HG03571 (cell line): ENCODE measurements at regions not wholly inside any gene's neighbourhood (a gene's known extent, or its start where the extent isn't known, plus 50 kb on each side); places are given as distances from the start of the nearest gene placed in this dataset.

Source experiments
- ATAC-seq: cut with Tn5 transposase; IDR thresholded peaks from one replicate; pipeline ENCODE4 v1.9.1; 2021; ENCODE audit not compliant: unreplicated experiment

DNA sequence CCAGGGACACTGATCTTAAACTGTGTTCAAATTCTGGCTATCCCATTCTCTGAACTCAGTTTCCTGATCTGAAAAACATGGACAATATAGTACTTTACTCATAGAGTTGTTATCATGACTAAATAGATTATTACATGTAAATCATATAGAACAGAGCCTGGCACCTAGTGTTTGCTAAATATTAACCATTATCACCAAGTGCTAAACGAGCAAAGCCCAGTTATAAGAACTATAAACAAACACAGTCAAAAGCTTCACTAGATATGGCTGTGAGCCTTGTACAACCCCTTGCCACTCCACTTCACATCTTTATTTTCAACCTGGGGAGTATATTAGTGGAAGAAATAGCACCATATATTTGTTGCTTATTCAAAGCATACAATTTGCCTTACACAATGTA lies 338.9 kb upstream of the CADM1 start:
- ATAC-seq = no peak

DNA sequence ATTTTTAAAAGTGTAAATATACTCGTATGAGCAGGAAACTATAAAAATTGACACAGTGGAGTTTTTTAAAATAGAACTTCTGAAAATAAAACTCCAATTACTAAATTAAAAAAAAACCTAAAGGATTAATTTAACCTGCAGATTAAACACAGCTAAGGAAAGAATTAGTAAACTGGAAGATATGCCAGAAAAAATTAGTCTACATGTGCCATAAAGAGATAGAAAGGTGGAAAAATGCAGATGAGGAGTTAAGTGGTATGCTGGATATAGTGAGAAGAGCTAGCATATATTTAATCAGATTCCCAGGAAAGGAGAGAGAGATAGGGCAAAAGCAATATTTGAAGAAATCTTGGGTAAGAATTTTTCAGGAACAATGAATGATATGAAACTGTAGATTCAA lies 315.8 kb upstream of the CADM1 start:
- ATAC-seq = no peak

DNA sequence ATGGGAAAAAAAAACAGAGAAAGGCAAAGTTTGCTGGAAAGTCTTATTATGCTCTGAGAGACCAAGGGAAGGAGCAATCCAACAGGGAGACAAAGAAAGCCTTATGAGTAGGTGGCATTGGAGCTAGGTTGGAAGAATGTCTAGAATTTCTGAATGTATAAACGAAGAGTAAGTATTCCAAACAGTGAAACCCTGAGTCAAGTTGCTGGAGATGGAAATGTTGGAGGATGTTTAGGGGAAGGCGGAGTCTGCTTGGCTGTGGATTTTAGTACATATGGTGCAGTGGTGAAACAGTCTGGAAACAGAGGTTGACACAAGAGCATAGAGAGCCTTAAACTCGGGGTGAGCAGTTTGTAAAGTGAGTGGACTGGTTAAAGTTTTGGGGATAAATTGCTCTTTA lies 314.8 kb upstream of the CADM1 start:
- ATAC-seq = no peak

DNA sequence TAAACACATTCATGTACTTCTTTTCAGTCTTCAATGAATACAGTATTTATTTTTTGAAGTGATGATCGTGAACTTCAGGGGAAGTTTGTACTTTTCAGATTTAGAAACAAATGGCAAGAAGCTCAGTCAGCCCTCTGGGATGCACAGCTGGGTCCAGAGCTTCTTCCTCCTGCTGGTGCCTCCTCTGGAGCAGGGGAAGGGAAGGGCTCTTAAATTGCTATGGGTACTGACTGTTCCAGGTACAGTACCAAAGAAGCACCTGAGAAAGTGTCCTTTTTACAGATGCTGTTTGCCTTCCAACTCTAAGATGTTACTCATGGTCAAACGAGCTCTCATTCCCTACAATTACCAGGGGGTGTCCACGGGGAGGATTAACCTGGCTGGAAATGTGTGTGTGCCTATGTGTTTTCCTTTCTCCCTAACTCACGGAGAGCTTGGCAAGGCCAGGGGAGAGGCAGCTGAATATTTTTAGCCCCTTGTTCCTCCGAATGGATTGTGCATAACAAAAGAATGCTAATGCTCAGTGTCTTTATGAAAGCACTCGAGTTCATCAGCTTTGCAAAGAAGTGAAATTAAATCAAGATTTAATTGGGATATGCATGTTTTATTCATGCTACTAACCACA lies 313.7 kb upstream of the CADM1 start:
- no peak for ATAC-seq

DNA sequence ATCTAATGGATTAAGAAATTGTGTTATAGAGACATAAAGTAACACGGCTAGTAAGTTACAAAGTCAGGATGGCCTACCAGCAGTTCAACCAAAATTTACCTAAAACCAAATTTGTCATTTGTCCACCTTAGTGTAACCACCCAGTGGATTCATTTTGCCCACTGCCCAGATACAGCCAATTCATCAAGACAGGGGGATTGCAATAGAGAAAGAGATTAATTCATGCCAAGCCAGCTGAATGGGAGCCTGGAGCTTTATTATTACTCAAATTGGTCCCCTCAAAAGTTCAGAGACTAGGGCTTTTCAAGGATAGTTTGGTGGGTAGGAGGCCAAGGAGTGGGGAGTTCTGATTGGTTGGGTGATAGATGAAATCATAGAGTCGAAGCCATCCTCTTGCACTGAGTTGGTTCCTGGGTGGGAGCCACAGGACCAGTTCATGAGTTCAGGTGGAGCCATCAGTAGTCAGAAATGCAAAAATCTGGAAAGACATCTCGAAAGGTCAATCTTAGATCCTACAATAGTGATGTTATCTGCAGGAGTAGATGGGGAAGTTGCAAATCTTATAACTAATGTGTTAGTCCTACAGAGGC lies 304.2 kb upstream of the CADM1 start:
- no peak for ATAC-seq

DNA sequence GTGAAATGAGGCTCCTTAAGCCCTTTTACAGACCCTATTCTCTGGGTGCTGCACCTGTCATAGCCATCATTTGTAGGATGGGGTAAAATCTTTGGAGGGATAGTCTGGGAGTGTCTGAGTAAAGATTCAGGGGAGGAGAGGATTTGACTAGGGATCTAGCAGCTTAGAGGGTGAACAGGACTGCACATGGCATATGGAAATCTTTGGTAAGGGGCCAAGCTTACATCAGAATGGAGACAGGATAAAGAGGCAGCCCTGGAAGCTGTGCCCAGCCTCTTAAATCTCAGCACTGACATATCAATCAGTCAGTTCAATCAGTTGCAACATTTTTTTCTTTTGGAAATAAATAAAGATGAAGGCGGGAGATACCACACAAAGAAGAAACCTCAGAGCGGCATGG lies 301.8 kb upstream of the CADM1 start:
- ATAC-seq = no peak

DNA sequence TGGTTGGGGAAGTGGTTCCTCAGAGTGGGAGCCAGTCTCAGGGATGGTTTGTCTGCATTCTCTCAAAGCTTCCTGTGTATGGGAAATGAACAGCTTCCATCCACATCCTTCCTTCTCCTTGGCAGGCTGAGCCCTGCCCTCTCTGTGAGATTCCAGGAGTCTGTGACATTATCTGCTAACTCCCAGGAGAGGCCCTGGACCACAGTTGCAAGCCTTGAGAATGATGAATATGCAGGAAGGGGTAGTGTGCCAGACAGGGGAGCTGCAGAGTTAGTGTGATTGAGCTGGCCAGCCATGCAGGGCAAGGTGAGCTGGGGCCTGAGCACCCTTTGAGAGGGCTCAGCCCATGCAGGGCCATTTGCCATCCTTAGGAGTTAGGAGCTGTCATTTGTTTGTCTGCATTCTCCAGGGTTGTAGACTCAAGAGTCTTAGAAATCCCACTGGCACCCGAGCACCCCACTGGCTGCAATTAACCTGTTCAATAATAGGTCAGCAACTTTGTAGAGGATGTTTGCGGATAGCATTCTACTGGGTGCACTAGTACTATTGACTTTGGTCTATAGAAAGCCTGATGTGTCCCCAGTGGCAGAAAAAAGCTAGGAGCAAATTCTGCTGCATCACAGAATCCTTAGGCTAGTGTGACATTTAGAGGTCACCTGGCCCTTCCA lies 299.0 kb upstream of the CADM1 start:
- ATAC-seq = no peak

DNA sequence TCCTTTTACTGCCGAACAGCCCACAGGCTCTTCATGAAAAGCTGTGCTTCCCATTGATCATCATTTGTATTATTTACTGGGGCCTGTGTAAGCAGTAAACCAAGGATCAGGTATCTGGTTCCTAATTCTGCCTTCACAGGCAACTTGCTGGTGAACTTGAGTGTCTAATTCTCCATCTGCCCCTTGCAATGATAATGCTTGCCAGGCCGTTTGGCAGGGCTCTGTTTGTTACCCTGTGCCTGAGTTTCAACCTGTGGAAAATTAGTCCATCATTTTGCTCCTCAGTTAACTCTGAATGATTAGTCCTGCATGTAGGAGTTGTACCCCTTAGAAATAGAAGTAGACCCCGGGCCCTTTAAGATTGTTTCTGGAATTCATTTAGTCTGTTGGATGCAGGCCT lies 298.4 kb upstream of the CADM1 start:
- no peak for ATAC-seq

DNA sequence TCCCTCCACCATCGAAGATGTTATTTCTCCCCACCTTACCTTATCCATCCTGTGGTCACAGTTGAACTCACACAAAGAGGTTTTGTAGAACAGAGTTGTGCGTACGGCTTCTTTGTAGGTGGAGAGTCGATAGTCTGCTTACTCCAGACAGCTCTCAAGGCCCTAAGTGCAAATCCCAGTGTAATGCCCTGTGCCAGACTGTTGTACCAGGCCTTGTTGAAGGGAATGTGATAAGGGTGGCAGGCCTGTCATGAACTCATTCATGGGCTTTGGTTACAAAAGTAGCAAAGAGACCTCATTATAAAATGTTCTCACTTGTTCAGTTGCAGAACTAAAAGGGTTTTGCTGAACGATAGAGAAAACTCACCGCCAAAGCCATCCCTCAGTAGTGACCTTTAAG lies 288.7 kb upstream of the CADM1 start:
- ATAC-seq = no peak

DNA sequence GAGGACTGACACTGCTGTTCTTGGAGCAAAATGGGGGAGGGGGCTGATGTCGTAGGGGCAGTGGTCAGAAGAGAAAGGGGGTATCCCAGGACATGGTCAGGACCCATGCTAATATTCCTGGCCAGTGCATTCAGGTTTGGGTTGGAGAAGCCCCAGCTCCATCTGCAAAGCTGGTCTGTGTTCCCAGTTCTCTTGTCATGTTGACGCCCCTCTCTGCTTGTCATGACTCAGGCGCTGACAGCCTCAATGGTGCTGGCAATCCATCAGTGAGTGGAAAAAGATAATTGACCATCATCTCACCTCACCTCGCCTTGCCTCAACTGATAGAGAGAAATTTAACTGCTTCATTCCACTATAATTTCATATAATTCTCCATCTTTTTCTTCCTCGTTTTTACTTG lies 283.1 kb upstream of the CADM1 start:
- ATAC-seq = no peak

DNA sequence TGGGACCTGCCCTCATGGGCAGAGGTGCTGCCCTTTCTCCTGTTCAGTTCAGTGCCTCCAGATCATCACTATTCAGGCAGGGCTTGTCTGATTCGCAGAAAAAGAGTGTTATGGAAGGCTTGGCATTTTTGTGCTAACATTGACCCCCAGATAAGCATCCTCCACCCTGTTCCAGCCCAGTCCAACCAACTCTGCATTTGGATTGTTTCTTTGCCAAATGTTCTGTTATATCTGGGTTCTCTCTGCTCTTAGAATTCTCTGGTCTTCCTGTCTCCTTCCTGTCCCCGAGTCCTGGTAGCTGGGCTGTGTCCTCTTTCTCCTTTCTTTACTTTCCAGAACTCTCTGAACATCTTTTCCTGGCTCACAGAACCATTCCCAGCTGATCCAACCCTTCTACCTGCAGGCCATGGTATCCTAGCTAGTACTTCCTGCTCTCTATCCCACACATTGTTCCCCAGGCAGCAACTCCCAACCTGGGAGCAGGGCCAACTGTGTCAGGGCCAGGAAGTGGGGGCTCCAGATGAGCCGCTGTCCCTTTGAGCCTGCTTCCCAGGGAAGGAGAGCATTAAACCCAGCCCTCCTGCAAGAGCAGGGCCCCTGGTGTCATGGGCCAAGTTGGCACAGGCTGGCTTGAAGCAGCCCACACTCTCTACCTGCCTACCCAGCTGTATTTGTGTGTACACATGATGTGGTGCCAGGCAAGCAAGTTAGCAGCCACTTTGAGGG lies 280.7 kb upstream of the CADM1 start:
- ATAC-seq = no peak

DNA sequence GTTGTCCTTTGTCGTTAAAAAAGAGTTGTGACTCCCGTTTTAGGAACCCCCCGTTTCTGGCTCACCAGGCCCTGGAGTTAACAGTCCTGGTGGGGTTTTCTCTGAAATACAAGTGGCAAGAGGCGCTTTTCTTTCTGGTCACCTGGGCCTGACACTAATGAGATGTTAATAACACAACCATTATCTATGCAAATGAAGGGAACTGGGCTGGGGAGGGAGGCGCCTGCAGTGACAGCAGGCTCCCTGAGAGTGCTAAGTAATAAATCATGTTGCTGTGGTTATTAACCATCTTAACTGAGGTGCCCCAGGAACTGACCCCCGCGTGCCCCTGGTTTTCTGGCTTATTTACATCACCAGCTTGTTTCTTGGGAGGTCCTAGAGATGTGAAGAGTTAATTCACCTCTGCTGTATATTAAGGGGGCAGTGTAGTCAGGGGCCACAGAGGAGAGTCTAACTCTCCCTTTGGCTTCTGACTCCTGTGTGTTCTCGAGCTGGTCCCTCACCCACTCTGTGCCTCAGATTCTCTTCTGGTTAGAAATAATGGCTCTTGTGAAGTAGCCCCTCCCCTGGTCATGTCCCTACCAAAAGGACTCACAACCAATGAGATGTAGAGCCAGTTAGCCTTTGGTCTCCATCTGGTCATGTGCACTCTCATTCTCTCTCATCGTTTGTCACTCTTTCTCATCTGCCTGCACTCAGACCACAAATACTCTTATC lies 276.6 kb upstream of the CADM1 start:
- no peak for ATAC-seq

DNA sequence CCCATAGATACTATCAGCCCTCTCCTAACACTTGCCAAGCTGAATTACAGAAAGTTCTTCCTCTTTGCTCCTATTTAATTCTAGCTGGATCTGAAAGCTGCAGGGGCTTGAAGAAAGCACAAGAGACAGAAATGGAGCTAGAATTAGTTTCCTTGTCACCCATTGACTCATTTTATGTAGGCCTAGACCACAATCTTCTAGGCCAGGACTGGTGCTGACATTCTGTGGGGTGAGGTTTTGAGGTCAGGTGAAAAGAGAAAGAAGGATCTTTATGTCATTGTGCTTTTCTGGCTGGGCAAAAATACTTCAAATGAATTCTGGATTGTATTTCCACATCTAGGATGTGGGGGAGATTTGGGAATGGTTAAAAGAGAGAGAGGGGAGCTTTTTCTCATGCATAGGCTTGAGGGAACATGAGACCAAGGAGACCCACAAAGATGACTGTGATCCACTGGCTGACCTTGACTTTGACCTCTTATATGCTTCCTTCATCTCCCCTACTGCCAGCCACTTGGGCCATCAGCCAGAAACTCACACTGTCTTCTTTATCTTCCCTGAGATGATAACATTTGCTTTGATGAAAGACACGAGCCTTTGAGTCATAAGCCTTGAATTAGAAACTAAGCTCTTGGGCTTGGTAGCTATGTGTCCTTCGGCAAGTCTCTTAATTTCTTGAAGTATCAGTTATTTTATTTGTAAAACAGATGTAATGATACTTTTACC lies 274.9 kb upstream of the CADM1 start:
- ATAC-seq = no peak

DNA sequence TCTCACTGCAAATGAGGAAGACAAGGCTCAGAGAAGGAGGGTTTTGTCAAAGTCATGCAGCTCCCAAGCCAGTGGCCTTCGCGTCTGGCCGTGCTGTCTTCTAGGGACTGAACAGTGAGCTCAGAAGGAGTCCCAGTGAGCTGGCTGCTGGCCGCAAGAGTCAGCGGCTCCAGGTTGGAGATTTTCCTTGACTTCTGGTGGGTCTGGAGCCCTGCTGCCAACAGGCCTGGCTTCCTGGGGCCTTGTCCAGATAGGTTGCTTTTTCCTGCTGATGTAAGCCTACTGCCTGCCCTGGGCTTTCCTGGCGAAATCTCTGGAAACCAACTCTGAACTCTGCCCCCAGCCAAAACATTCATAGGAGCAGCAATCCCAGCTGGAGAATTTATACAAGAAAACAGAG lies 272.7 kb upstream of the CADM1 start:
- no peak for ATAC-seq

DNA sequence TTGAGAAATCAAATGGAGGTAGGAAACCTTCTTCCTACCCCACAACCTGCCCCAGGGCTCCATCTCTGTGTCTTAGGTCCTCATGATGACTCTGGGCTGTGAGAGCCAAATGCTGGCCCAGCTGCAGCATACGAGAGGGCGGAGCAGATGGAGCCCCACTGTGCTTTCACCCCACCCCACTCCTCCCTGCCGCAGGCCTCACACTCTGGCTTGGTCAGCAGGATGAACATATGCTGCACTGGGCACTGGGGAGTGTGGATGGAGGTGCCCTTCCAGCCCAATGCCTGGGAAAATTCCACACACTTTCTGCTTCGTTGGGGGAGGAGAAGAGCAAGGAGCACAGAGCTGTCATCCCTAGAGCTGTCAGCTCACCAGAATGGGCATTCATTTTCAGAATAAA lies 271.6 kb upstream of the CADM1 start:
- ATAC-seq = no peak

DNA sequence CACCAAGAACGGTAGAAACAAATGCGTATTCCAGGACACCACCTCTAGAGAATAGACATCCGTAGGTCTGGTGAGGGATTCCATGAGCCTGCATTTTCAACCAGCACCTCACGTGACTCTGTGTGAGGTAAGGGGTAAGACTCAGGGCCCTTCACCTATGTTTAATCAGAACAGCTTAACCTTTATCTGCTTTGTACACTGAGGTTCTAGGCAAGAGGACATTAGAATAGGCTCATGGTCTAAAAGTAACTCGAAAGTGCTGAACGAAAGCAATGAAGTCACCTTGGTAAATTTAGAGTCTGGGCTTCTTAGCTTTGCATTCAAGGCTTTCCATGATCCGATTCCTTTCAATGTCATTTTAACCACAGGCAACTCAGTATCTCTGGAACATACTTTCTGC lies 270.5 kb upstream of the CADM1 start:
- ATAC-seq = no peak

DNA sequence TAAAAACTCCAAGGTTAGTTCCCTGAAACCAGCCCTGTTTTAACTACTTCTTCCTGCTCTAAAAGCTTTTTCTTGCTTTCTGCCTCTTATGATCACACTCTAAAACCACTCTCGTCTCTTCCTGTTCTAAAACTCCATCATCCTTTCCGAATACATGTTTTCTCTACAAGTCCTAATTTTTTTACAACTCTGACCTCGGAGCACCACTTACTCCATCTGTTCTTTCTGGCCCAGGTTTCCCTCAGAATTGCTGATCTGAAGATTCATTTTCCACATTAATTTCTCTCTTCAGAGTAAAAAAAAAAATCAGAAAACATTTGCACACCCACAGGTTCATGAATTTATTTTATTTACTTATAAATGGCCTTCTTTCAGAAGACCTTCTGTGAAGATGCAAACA lies 265.7 kb upstream of the CADM1 start:
- ATAC-seq = no peak

DNA sequence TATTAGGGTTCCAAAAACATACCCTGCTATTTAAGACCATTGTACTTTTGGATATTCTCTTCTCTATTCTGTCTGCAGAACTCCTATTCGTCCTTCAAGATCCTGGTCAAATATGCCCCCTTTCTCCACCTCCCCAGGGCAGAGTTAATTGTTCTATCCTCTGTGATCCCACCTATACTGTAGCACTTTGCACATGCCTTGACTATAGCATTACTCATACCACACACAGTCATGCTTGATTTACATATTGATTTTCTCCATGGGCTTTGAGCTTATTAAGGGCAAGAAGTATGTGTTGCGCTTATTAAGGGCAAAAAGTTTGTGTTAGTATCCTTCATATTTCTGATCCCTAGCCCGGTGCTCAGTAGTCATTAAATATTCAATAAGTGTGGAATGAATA lies 263.7 kb upstream of the CADM1 start:
- no peak for ATAC-seq

DNA sequence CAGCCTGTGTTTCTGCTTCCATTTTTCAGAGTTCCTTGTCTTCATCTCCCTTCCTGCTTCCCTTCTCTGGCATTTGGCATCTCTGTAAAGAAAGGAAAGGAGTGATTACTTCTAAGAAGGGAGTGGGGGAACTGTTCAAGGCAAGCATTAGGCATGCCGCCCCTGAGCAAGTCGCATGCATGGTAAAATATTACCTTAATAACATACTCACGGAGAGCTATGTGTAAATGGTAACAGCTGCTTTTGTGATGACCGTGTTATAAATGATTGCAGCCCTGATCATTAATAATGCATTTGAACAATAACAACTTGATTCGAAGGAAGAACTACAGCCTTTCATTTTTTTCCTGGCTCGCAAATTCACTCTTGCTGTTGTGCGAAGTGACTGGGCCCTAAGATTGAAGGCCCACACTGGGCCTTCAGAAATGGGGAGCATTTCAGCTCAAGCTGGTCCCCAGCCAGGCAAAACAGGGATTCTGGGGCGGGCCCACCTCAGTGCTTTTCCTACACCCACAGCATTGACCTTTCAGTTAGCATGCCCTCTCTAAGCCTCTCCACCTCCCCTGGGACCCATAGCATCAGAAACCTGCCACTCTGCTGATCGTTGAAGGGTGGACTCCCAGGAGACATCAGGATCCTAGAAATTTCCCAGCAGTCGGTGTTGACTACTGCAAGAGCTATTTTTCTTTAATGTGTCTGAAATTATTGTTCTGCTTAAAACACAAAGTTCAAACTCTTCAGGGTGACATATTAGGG lies 263.0 kb upstream of the CADM1 start:
- no peak for ATAC-seq

DNA sequence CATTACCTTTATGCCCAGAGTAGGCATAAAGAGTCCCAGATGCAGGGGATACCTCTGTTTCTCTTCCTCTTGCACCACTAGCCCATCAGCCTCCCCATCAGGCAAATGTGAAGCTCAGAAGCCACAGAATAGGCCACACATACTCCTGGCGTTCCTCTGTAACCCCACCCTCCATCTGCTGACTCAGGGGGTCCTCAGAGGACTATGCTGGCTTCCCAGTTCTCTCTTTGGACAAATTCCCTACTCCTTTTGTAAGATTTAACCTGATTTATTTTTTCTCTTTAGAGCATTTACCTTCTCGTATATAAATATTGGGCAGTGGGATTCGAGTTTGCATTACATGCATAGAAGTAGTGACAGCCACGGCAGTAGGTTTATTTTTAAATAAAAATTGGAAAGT lies 262.3 kb upstream of the CADM1 start:
- ATAC-seq = no peak
